Panc1 (cell line): ENCODE measurements at regions not wholly inside any gene's neighbourhood (a gene's known extent, or its start where the extent isn't known, plus 50 kb on each side); places are given as distances from the start of the nearest gene placed in this dataset.

Experiments
- CTCF ChIP-seq: fragments of 450-650 bp; IDR thresholded peaks from 2 replicates; pipeline ENCODE4 v1.5.1; 2017; ENCODE audit warnings: mild to moderate bottlenecking
- REST ChIP-seq, 2 experiments: IDR thresholded peaks; 2 replicates each; pipeline ENCODE4 v1.6.1; 2011 to 2012; ENCODE audit warnings: low read depth in 2 of 2, control low read depth in 1 of 2, low read length in 1 of 2, mild to moderate bottlenecking in 1 of 2, moderate library complexity in 1 of 2; ENCODE audit not compliant: insufficient read depth in 1 of 2

GRCh38 chr5:153372425-153373129 lies 117.9 kb upstream of the GRIA1 start:
- TF ChIP-seq CTCF (no peak), REST (IDR thresholded peaks at IDR 0.05; ENCODE audit: insufficient read depth in 1 of 2, low read depth in 2 of 2, low read length in 1 of 2) (no peak)
